Vagina (tissue), 2 donors: ENCODE measurements at regions not wholly inside any gene's neighbourhood (a gene's known extent, or its start where the extent isn't known, plus 50 kb on each side); places are given as distances from the start of the nearest gene placed in this dataset.

Experiments used
- CTCF ChIP-seq, 3 experiments: fragments of 450-650 bp in 2 of 3; fragments of 200-600 bp in 1 of 3; sonication (generic) in 1 of 3; IDR thresholded peaks; one replicate each; pipeline ENCODE4 v1.5.1; 2017 to 2019; ENCODE audit warnings: antibody characterized with exemption in 3 of 3, mild to moderate bottlenecking in 2 of 3, moderate library complexity in 2 of 3
- POLR2AphosphoS5 ChIP-seq, 2 donors: sonication (generic); formaldehyde crosslinking; IDR thresholded peaks; one replicate each; pipeline ENCODE4 v1.9.0; 2017; ENCODE audit warnings: antibody characterized with exemption in 2 of 2, mild to moderate bottlenecking in 2 of 2, low read depth in 1 of 2; ENCODE audit not compliant: insufficient read depth in 1 of 2

GRCh38 chr4:29051381-29051965 lies 1668.7 kb upstream of the PCDH7 start:
- TF ChIP-seq CTCF (IDR thresholded peaks at IDR 0.05), result no peak
- no peak for TF ChIP-seq POLR2AphosphoS5 (IDR thresholded peaks at IDR 0.05; ENCODE audit: insufficient read depth in 1 of 2, low read depth in 1 of 2)
